ENCODE measurements at regions not wholly inside any gene's neighbourhood (a gene's known extent, or its start where the extent isn't known, plus 50 kb on each side); places are given as distances from the start of the nearest gene placed in this dataset.

DNA sequence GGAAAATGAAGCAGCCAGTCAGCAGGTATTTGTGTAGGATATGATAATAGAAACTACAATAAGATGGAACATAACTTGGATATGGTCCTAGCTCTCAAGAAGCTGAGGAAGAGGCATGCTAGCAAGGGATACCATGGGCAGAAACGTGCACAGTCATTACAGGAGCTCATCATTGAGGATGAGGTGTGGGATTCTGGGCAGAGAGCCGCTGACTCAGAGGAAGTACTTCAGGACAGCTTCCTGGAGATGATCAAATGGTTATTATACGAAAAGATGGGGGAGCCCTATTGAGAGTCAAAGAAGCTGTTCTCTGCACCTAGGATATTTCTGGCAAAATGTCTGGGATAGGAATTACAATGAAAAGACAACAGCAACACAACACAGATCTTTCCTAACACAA lies 116.0 kb upstream of the PDE5A start:
- no peak for ATAC-seq
- no peak overlapping the region for H3K4me3 ChIP-seq
- no peak overlapping the region for H3K27ac ChIP-seq
- no peaks in the 10 kb centered on the region for H3K36me3 ChIP-seq
- TF ChIP-seq POLR2A (IDR thresholded peaks at IDR 0.05) = no peak
- TF ChIP-seq EP300 (IDR thresholded peaks at IDR 0.05) = no peak
- TF ChIP-seq, protein P1, sequence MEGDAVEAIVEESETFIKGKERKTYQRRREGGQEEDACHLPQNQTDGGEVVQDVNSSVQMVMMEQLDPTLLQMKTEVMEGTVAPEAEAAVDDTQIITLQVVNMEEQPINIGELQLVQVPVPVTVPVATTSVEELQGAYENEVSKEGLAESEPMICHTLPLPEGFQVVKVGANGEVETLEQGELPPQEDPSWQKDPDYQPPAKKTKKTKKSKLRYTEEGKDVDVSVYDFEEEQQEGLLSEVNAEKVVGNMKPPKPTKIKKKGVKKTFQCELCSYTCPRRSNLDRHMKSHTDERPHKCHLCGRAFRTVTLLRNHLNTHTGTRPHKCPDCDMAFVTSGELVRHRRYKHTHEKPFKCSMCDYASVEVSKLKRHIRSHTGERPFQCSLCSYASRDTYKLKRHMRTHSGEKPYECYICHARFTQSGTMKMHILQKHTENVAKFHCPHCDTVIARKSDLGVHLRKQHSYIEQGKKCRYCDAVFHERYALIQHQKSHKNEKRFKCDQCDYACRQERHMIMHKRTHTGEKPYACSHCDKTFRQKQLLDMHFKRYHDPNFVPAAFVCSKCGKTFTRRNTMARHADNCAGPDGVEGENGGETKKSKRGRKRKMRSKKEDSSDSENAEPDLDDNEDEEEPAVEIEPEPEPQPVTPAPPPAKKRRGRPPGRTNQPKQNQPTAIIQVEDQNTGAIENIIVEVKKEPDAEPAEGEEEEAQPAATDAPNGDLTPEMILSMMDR (IDR thresholded peaks at IDR 0.05) = no peak
- no peak for TF ChIP-seq POLR2AphosphoS5 (IDR thresholded peaks at IDR 0.05)
- 56 to 87% methylated on average over 2 to 3 of the region's 3 CpGs for whole genome bisulfite sequencing, 2 donors (ENCODE audit: low coverage in 1 of 2)
- H3K9me3 ChIP-seq = no peaks in the 10 kb centered on the region
- no peaks in the 10 kb centered on the region for H3K27me3 ChIP-seq
- peaks cover 0 to 46% (median 0%) of the 10 kb centered on the region in 3 donors for H3K4me1 ChIP-seq

DNA sequence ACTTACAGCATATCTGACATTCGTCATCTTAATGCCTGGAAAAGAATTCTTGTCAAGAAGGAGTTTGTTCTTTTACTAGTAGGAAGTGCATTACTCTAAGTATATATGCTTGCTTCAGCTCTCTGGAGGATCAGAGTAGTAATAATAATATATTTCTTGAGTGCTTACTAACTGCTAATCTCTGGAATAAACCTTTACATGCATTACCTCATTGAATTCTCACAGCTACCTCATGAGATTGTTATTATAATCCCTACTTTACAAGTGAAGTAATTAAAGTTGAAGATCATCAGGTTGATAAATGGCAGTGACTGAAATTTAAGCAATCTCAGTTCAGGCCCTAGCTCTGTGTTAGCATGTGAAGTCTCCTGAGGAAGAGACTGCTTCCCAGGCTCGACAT lies 115.0 kb upstream of the PDE5A start:
- 26 to 47% methylated on average over 2 of the region's 2 CpGs for WGBS, 2 donors (ENCODE audit: low coverage in 1 of 2)
- TF ChIP-seq EP300 (IDR thresholded peaks at IDR 0.05) (no peak), POLR2A (IDR thresholded peaks at IDR 0.05) (no peak), POLR2AphosphoS5 (IDR thresholded peaks at IDR 0.05) (no peak)
- TF ChIP-seq, protein P1 (IDR thresholded peaks at IDR 0.05) = no peak
- H3K27me3 ChIP-seq = no peaks in the 10 kb centered on the region
- no peaks in the 10 kb centered on the region for H3K9me3 ChIP-seq
- H3K27ac ChIP-seq = peak overlapping the region in 2 of 4 donors; percentile 40 to 42
- H3K4me3 ChIP-seq = no peak overlapping the region
- H3K4me1 ChIP-seq = peaks cover 0 to 46% (median 3%) of the 10 kb centered on the region in 3 donors
- H3K36me3 ChIP-seq = no peaks in the 10 kb centered on the region
- ATAC-seq = no peak

DNA sequence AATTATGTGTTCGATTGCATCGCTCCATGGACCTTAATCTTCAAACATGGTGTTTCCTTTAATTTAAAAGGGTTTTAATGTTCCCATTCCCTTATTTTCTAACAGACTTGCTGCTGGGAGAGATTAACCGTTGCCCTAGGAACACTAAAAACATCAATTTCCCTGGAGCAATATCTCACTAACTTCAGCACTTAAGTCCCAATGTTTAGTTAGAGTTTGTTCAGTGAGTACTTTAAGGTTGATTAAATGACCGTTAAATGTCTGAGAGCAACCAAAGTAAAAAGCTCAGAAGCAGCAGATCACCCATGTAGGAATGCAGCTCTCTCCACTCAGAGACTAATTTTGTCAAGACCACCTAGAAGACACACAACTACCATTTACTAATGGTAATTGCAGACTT lies 111.2 kb upstream of the PDE5A start:
- Histone ChIP-seq H3K36me3 (no peaks in the 10 kb centered on the region), H3K4me3 (no peak overlapping the region), H3K27me3 (no peaks in the 10 kb centered on the region), H3K9me3 (no peaks in the 10 kb centered on the region), H3K4me1 (peaks cover 2 to 82% (median 17%) of the 10 kb centered on the region in 3 donors), H3K27ac (peak overlapping the region; percentile 23 to 83 (median 38))
- TF ChIP-seq POLR2AphosphoS5 (IDR thresholded peaks at IDR 0.05) (no peak), POLR2A (IDR thresholded peaks at IDR 0.05) (no peak), EP300 (IDR thresholded peaks at IDR 0.05) (no peak)
- TF ChIP-seq, protein P1 (IDR thresholded peaks at IDR 0.05) = no peak
- WGBS, 2 donors (ENCODE audit: low coverage in 1 of 2) = 14 to 41% methylated on average over 4 of the region's 4 CpGs
- ATAC-seq = no peak

DNA sequence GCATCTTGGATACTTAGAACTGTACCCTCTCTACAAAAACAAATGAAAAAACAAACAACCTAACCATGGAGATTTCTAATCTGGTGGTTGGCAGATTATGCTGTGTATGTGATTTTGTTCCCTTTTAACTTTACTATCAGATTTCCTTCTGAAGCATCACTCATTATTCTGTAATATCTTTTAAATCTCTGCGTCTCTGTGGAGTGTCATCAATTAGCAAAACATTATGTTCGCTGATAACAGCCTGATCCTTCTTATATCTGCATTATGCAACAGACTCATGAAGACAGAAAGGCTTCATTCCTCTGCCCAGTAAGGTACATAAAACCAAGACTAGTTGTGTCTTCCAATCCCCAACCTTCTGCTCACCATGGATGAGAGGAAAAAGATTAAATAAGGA lies 110.3 kb upstream of the PDE5A start:
- ATAC-seq = no peak

DNA sequence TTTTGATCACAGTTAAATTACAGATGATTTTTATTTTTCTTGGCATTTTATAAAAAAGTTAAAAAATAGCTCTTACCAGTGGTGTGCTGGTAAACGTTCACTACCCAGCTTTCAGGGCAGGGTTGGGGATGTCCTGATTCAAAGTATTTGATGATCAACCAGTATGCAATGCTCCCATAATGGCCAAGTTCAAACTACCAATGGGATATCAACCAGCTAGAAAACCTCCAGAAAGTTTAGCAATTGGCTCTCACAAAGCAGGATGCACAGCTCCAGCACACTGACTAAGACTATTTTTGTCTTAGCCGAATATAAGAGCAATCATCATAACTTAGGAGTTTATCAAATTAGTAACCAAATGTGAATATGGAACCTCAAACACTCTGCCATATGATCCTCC lies 108.0 kb upstream of the PDE5A start:
- no peak overlapping the region for H3K4me3 ChIP-seq
- no peak for TF ChIP-seq EP300 (IDR thresholded peaks at IDR 0.05)
- no peak for TF ChIP-seq POLR2AphosphoS5 (IDR thresholded peaks at IDR 0.05)
- TF ChIP-seq, protein P1 (IDR thresholded peaks at IDR 0.05) = no peak
- TF ChIP-seq POLR2A (IDR thresholded peaks at IDR 0.05) = no peak
- H3K4me1 ChIP-seq = peaks cover 9 to 84% (median 20%) of the 10 kb centered on the region in 3 donors
- no peaks in the 10 kb centered on the region for H3K36me3 ChIP-seq
- WGBS, 2 donors (ENCODE audit: low coverage in 1 of 2) = 39 to 46% methylated on average over 2 of the region's 2 CpGs
- peak overlapping the region; percentile 63 to 83 (median 80) for H3K27ac ChIP-seq
- no peaks in the 10 kb centered on the region for H3K9me3 ChIP-seq
- no peaks in the 10 kb centered on the region for H3K27me3 ChIP-seq
- ATAC-seq = no peak

More for the DNA sequence above, 110.3 kb upstream of the PDE5A start:
- Histone ChIP-seq H3K36me3 (no peaks in the 10 kb centered on the region), H3K4me1 (peaks cover 4 to 90% (median 19%) of the 10 kb centered on the region in 3 donors), H3K9me3 (no peaks in the 10 kb centered on the region), H3K27ac (peak overlapping the region; percentile 44 to 83 (median 58)), H3K4me3 (no peak overlapping the region), H3K27me3 (no peaks in the 10 kb centered on the region)
- TF ChIP-seq, protein P1 (IDR thresholded peaks at IDR 0.05) = no peak
- TF ChIP-seq POLR2A (IDR thresholded peaks at IDR 0.05) (no peak), EP300 (IDR thresholded peaks at IDR 0.05) (no peak), POLR2AphosphoS5 (IDR thresholded peaks at IDR 0.05) (no peak)
- 50 to 70% methylated on average over 2 of the region's 2 CpGs for WGBS, 2 donors (ENCODE audit: low coverage in 1 of 2)

All from gastroesophageal sphincter (tissue), 4 donors.